A549 (cell line): ENCODE measurements at regions not wholly inside any gene's neighbourhood (a gene's known extent, or its start where the extent isn't known, plus 50 kb on each side); places are given as distances from the start of the nearest gene placed in this dataset.

Experiments
- CHD4 ChIP-seq: fragments of 200-600 bp; sonication (generic); IDR thresholded peaks from 2 replicates; pipeline ENCODE4 v1.6.1; 2016; ENCODE audit warnings: antibody characterized with exemption, mild to moderate bottlenecking, borderline replicate concordance
- JUN ChIP-seq, 2 experiments: fragments of >200 bp; sonication (Bioruptor Twin); formaldehyde crosslinking; IDR thresholded peaks; 2 replicates in 1 of 2; 3 replicates in 1 of 2; pipeline ENCODE4 v1.6.1; 2016 to 2017
- KDM5A ChIP-seq: fragments of 200-600 bp; sonication (generic); IDR thresholded peaks from 2 replicates; pipeline ENCODE4 v1.6.1; 2016; ENCODE audit warnings: antibody characterized with exemption, mild to moderate bottlenecking
- MAZ ChIP-seq: fragments of 150-350 bp; IDR thresholded peaks from 2 replicates; pipeline ENCODE4 v1.6.1; 2014; ENCODE audit warnings: antibody characterized with exemption, low read depth, low read length, borderline replicate concordance
- MYC ChIP-seq: IDR thresholded peaks from 2 replicates; pipeline ENCODE4 v1.6.1; 2012; ENCODE audit warnings: mild to moderate bottlenecking, inconsistent platforms, low read length, improper control_type of control experiment, borderline replicate concordance
- POLR2A ChIP-seq: IDR thresholded peaks from 2 replicates; pipeline ENCODE4 v1.6.1; 2012; ENCODE audit warnings: mild to moderate bottlenecking, low read length
- TF ChIP-seq, protein P1 (sequence below): fragments of >200 bp; sonication (Bioruptor Twin); formaldehyde crosslinking; IDR thresholded peaks from 3 replicates; pipeline ENCODE4 v1.5.1; 2016
- TF ChIP-seq, protein P2 (sequence below): fragments of >200 bp; sonication (Bioruptor Twin); formaldehyde crosslinking; IDR thresholded peaks from 3 replicates; pipeline ENCODE4 v1.6.1; 2016

DNA sequence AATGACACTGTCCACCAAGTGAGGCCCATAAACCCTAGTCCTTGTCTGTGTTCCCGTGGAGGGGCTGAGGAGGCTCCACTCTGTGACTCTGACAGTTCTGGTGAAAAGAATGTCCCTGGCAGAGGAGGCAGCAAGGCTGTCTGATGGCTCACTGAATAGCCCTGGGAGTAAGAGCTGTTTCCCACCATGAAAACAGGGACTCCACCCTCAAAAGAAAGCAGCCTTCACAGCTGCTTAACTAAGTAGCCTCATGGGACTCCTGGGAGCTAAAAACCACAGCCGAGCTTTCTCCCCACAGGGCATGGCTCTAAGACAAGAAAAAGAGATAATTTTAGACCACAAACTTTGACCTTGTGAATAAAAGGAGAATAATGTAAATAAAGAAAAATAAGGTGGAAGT, 135.1 kb upstream of the FRY start:
- TF ChIP-seq POLR2A (no peak), JUN (IDR thresholded peaks at IDR 0.05) (no peak), MAZ (no peak), KDM5A (no peak), MYC (no peak), CHD4 (no peak)
- TF ChIP-seq, protein P1, sequence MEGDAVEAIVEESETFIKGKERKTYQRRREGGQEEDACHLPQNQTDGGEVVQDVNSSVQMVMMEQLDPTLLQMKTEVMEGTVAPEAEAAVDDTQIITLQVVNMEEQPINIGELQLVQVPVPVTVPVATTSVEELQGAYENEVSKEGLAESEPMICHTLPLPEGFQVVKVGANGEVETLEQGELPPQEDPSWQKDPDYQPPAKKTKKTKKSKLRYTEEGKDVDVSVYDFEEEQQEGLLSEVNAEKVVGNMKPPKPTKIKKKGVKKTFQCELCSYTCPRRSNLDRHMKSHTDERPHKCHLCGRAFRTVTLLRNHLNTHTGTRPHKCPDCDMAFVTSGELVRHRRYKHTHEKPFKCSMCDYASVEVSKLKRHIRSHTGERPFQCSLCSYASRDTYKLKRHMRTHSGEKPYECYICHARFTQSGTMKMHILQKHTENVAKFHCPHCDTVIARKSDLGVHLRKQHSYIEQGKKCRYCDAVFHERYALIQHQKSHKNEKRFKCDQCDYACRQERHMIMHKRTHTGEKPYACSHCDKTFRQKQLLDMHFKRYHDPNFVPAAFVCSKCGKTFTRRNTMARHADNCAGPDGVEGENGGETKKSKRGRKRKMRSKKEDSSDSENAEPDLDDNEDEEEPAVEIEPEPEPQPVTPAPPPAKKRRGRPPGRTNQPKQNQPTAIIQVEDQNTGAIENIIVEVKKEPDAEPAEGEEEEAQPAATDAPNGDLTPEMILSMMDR: no peak
- TF ChIP-seq, protein P2, sequence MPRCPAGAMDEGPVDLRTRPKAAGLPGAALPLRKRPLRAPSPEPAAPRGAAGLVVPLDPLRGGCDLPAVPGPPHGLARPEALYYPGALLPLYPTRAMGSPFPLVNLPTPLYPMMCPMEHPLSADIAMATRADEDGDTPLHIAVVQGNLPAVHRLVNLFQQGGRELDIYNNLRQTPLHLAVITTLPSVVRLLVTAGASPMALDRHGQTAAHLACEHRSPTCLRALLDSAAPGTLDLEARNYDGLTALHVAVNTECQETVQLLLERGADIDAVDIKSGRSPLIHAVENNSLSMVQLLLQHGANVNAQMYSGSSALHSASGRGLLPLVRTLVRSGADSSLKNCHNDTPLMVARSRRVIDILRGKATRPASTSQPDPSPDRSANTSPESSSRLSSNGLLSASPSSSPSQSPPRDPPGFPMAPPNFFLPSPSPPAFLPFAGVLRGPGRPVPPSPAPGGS: no peak
